ENCODE measurements at regions not wholly inside any gene's neighbourhood (a gene's known extent, or its start where the extent isn't known, plus 50 kb on each side); places are given as distances from the start of the nearest gene placed in this dataset.

GRCh38 chr13:75202981-75203380 lies 279.0 kb downstream of the TBC1D4 start:
- Histone ChIP-seq H3K27me3 (ENCODE audit: control insufficient read depth in 2 of 2, insufficient read depth in 2 of 2, low read length in 2 of 2) (no peaks in the 10 kb centered on the region), H3K4me2 (replicated peaks; ENCODE audit: extremely low read depth, low read length, poor library complexity, severe bottlenecking) (no peak overlapping the region), H3K9me3 (replicated peaks in 1 of 2; ENCODE audit: control insufficient read depth in 1 of 2, insufficient read depth in 1 of 2, low read length in 2 of 2) (peaks cover 0 to 6% of the 10 kb centered on the region in 2 donors), H3K36me3 (replicated peaks in 1 of 2; ENCODE audit: control insufficient read depth in 1 of 2, insufficient read depth in 2 of 2, low read length in 2 of 2) (no peaks in the 10 kb centered on the region), H3K4me3 (replicated peaks in 1 of 3; ENCODE audit: low read depth in 2 of 3, low read length in 3 of 3) (no peak overlapping the region), H3K27ac (ENCODE audit: low read depth in 1 of 2, low read length in 2 of 2) (no peak overlapping the region), H3K9ac (ENCODE audit: insufficient read depth, low read length, poor library complexity, severe bottlenecking) (no peak overlapping the region), H2AFZ (ENCODE audit: insufficient read depth, low read depth, low read length, poor library complexity, severe bottlenecking) (no peak overlapping the region), H4K20me1 (ENCODE audit: insufficient read depth, low read length) (no peaks in the 10 kb centered on the region), H3K4me1 (ENCODE audit: control insufficient read depth in 1 of 2, insufficient read depth in 2 of 2, low read length in 2 of 2) (no peaks in the 10 kb centered on the region), H3K79me2 (ENCODE audit: insufficient read depth, low read length) (no peaks in the 10 kb centered on the region)
- Mint-ChIP-seq H3K36me3 (no peaks in the 10 kb centered on the region), H3K27me3 (ENCODE audit: low read depth in 3 of 3) (peaks cover 0 to 2% (median 1%) of the 10 kb centered on the region in 3 donors), H3K4me1 (no peaks in the 10 kb centered on the region), H3K9me3 (peaks cover 0 to 10% (median 2%) of the 10 kb centered on the region in 7 donors), H3K4me3 (no peak overlapping the region), H3K27ac (no peak overlapping the region)
- DNase-seq = no peak
- intact Hi-C loops (cut with micrococcal nuclease) = no loop called here
- no peak for TF ChIP-seq CTCF (IDR thresholded peaks at IDR 0.05)
- no CpG with 5 or more reads among the region's 3 CpGs for WGBS (ENCODE audit: insufficient coverage)

- Histone ChIP-seq H3K9ac (ENCODE audit: insufficient read depth, low read length, poor library complexity, severe bottlenecking) (no peak overlapping the region), H3K36me3 (replicated peaks in 1 of 2; ENCODE audit: control insufficient read depth in 1 of 2, insufficient read depth in 2 of 2, low read length in 2 of 2) (no peaks in the 10 kb centered on the region), H3K9me3 (replicated peaks in 1 of 2; ENCODE audit: control insufficient read depth in 1 of 2, insufficient read depth in 1 of 2, low read length in 2 of 2) (no peaks in the 10 kb centered on the region), H3K27ac (ENCODE audit: low read depth in 1 of 2, low read length in 2 of 2) (no peak overlapping the region), H2AFZ (ENCODE audit: insufficient read depth, low read depth, low read length, poor library complexity, severe bottlenecking) (no peak overlapping the region), H3K4me3 (replicated peaks in 1 of 3; ENCODE audit: low read depth in 2 of 3, low read length in 3 of 3) (no peak overlapping the region), H3K27me3 (ENCODE audit: control insufficient read depth in 2 of 2, insufficient read depth in 2 of 2, low read length in 2 of 2) (no peaks in the 10 kb centered on the region), H4K20me1 (ENCODE audit: insufficient read depth, low read length) (no peaks in the 10 kb centered on the region), H3K4me2 (replicated peaks; ENCODE audit: extremely low read depth, low read length, poor library complexity, severe bottlenecking) (no peak overlapping the region), H3K4me1 (ENCODE audit: control insufficient read depth in 1 of 2, insufficient read depth in 2 of 2, low read length in 2 of 2) (no peaks in the 10 kb centered on the region), H3K79me2 (ENCODE audit: insufficient read depth, low read length) (no peaks in the 10 kb centered on the region)
- Mint-ChIP-seq H3K4me1 (no peaks in the 10 kb centered on the region), H3K27ac (no peak overlapping the region), H3K4me3 (no peak overlapping the region), H3K27me3 (ENCODE audit: low read depth in 3 of 3) (peaks cover 0 to 2% (median 0%) of the 10 kb centered on the region in 3 donors), H3K36me3 (no peaks in the 10 kb centered on the region), H3K9me3 (peaks cover 0 to 6% (median 1%) of the 10 kb centered on the region in 7 donors)
- no peak for DNase-seq
- no peak for TF ChIP-seq CTCF (IDR thresholded peaks at IDR 0.05)
- intact Hi-C loops (cut with micrococcal nuclease) = no loop called here
- 83% methylated on average over 1 of the region's 4 CpGs for WGBS (ENCODE audit: insufficient coverage)
These were observed 284.2 kb downstream of the TBC1D4 start for GRCh38 chr13:75197803-75198202.

Measured in CD14-positive monocyte (primary cell).